ENCODE measurements at regions not wholly inside any gene's neighbourhood (a gene's known extent, or its start where the extent isn't known, plus 50 kb on each side); places are given as distances from the start of the nearest gene placed in this dataset.
"Not testable (repeated sequence)": the region's sequence is repeated elsewhere in the genome, so short reads cannot be mapped to it uniquely, and the experiment has no call there.

DNA sequence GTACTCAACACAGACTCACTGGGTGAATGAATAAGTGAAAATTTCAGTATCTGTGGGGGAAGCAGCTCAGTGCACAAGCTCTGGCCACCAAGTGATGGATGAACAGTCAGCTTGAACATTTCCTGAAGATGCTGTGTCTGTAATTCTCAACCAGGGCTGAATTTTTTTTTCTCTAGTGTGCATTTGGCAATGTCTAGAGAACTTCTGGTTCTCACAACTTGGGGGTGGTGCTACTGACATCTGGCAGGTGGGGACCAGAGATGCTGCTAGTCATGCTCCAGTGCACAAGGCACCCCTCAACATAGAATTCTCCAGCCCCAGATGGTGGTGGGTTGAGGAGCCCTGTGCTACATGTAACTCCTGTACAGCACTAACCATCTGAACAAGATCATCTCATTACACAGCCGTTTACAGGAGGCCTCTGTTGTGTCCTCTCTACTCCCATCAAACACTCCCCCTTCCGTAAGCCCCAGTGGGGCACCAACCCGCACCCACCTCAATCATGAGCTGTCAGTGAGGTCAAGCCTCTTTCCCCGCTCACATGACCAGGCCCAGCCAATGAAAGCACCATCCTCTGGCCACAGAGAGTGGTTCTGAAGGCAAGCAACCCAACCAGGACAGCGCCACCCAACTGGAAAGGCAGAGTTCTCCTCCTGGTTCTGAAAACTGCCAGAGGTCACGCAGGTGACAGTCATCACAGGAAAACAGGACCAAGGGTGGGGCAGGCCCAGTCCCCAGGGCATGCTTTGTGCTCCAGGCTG, 103.9 kb upstream of the PMEPA1 start:
- H3K9me3 ChIP-seq (ENCODE audit: severe bottlenecking) = no peaks in the 10 kb centered on the region
- TF ChIP-seq, protein P1, sequence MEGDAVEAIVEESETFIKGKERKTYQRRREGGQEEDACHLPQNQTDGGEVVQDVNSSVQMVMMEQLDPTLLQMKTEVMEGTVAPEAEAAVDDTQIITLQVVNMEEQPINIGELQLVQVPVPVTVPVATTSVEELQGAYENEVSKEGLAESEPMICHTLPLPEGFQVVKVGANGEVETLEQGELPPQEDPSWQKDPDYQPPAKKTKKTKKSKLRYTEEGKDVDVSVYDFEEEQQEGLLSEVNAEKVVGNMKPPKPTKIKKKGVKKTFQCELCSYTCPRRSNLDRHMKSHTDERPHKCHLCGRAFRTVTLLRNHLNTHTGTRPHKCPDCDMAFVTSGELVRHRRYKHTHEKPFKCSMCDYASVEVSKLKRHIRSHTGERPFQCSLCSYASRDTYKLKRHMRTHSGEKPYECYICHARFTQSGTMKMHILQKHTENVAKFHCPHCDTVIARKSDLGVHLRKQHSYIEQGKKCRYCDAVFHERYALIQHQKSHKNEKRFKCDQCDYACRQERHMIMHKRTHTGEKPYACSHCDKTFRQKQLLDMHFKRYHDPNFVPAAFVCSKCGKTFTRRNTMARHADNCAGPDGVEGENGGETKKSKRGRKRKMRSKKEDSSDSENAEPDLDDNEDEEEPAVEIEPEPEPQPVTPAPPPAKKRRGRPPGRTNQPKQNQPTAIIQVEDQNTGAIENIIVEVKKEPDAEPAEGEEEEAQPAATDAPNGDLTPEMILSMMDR (IDR thresholded peaks at IDR 0.05; ENCODE audit: low read depth, low read length) = no peak
- no peak for DNase-seq

DNA sequence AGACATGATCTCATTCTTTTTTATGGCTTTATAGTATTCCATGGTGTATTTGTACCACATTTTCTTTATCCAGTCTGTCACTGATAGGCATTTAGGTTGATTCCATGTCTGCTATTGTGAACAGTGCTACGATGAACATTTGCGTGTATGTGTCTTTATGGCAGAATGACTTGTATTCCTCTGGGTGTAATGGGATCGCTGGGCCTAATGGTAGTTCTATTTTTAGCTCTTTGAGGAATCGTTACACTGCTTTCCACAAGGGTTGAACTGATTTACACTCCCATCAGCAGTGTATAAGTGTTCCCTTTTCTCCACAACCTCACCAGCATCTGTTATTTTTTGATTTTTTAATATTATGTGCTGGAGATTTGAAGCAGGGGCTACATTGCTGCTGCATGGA, 102.8 kb upstream of the PMEPA1 start:
- not testable (repeated sequence) for H3K27me3 ChIP-seq (ENCODE audit: insufficient read depth, low read depth, severe bottlenecking); H3K4me3 ChIP-seq (ENCODE audit: low read depth, low read length); H3K36me3 ChIP-seq; H3K27ac ChIP-seq; DNase-seq; H3K9me3 ChIP-seq (ENCODE audit: severe bottlenecking)

More for the DNA sequence above, 103.9 kb upstream of the PMEPA1 start:
- no peaks in the 10 kb centered on the region for H3K27me3 ChIP-seq (ENCODE audit: insufficient read depth, low read depth, severe bottlenecking)
- H3K27ac ChIP-seq = no peak overlapping the region
- no peak overlapping the region for H3K4me3 ChIP-seq (ENCODE audit: low read depth, low read length)
- H3K36me3 ChIP-seq = no peaks in the 10 kb centered on the region

DNA sequence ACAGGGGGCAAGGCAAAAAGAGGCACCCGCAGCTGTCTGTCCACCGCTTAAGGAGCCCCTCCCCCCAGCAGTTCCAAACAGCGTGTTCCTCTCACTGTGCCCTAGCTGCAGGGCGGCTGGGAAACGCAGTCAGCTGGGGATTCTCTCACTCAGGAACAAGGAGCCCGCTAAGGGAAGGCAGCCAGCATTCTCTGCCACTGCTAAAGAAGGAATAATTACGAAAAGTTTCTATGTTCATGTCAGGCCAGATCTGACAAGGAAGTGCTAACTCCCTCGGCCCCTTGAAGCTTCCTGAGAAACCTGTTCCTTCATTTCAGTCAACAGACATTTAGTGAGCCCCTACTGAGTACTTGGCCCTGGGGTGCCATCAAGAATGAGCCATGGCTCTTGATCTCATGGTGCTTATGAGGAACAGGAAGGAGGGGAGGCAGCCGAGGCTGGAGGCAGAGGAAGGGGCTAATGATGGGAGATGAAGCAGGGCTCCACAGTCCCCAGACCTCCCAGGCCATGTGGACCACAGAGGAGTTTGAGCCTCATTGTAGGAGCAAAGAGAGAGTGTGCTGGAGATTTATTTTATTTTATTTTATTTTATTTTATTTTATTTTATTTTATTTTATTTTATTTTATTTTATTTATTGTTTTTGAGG, 101.7 kb upstream of the PMEPA1 start:
- no peak overlapping the region for H3K4me3 ChIP-seq (ENCODE audit: low read depth, low read length)
- H3K27me3 ChIP-seq (ENCODE audit: insufficient read depth, low read depth, severe bottlenecking) = no peaks in the 10 kb centered on the region
- no peaks in the 10 kb centered on the region for H3K36me3 ChIP-seq
- TF ChIP-seq, protein P1 (IDR thresholded peaks at IDR 0.05; ENCODE audit: low read depth, low read length) = no peak
- DNase-seq = no peak
- H3K27ac ChIP-seq = no peak overlapping the region
- H3K9me3 ChIP-seq (ENCODE audit: severe bottlenecking) = no peaks in the 10 kb centered on the region

DNA sequence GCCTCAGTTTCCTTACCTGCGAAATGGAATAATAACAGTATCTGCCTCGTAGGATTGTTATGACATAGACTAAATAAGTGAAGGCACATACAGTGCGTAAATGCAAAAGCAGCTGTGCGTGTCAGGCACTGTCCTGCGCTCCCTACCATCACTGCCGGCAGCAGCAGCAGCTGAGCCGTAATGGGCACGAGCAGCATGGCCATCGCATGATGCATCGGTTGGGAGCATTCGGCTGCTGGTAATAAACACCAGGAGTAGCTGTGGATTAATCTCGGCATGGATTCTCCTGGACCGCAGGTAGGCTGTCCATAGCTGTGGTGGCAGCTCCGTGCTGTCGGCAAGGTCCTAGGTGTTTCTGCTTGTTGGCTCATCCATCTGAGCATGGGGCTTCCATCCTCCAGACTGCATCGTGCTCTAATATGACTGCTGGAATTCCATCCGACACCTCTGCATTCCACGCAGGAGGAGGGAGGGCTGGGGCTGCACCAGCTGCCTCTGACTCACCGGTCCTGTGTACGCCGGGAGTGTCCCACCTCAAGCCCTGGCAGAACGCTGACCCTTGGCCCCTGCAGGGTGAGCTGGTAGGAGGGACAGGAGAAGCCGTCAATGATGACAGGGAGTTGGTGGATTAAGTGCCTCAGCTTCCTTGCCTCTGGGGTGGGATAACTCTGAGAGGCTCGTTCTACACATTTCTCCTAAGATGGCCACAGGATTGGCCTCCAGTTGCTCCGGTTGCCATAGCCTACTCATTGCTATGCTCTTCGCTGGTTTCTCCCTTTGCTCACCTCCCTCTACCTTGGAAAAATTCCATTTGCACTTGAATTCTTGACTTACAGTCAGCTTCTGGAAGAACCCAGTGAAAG, 100.9 kb upstream of the PMEPA1 start:
- Histone ChIP-seq H3K27me3 (ENCODE audit: insufficient read depth, low read depth, severe bottlenecking) (no peaks in the 10 kb centered on the region), H3K4me3 (ENCODE audit: low read depth, low read length) (no peak overlapping the region), H3K9me3 (ENCODE audit: severe bottlenecking) (no peaks in the 10 kb centered on the region), H3K36me3 (no peaks in the 10 kb centered on the region), H3K27ac (no peak overlapping the region)
- TF ChIP-seq, protein P1 (IDR thresholded peaks at IDR 0.05; ENCODE audit: low read depth, low read length) = no peak
- no peak for DNase-seq

DNA sequence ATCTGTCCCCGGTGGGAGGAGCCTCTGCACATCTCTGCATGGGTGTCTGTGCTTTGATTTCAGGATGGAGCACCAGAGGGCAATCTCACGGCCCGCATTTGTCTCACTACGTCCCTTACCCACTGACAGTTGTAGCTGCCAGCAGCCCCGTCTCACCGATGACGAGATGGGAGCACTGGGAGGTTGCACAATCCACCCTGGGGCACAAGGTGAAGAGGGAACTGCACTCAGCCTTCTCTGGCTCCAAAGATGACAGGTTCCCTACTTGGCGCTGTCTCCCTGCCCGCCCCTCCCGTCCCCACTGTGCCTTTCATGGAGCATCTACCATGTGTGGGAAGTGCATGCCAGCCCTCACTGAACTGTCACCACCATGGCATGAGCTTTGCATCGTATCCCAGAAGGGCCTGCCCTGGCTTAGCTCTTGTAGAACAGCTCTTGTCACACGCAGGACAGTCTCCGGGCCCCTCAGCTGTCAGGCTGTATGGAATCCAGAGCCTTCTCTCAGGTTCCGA, 99.9 kb upstream of the PMEPA1 start:
- no peaks in the 10 kb centered on the region for H3K9me3 ChIP-seq (ENCODE audit: severe bottlenecking)
- no peaks in the 10 kb centered on the region for H3K27me3 ChIP-seq (ENCODE audit: insufficient read depth, low read depth, severe bottlenecking)
- no peak for DNase-seq
- H3K36me3 ChIP-seq = no peaks in the 10 kb centered on the region
- no peak overlapping the region for H3K4me3 ChIP-seq (ENCODE audit: low read depth, low read length)
- no peak overlapping the region for H3K27ac ChIP-seq
- TF ChIP-seq, protein P1 (IDR thresholded peaks at IDR 0.05; ENCODE audit: low read depth, low read length) = no peak

DNA sequence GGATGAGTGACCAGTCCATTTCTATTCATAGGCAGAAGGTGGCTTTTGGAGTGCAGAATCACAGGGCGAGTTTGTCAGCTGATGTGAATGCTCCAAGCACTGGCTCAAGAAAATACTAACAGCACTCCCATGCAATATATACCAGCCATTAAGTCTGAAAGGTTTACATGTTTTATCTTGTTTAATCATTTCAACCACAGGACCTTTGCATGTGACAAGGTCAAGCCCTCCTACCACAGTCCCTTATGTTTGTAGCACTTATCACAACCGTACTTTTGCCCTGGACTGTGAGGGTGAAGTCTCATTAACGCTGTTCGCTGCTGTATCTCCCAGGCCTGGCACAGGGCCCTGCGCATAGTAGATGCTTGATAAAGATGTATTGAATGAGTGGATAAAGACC, 99.3 kb upstream of the PMEPA1 start:
- no peak for DNase-seq
- Histone ChIP-seq H3K4me3 (ENCODE audit: low read depth, low read length) (no peak overlapping the region), H3K36me3 (no peaks in the 10 kb centered on the region), H3K27me3 (ENCODE audit: insufficient read depth, low read depth, severe bottlenecking) (no peaks in the 10 kb centered on the region), H3K27ac (no peak overlapping the region), H3K9me3 (ENCODE audit: severe bottlenecking) (no peaks in the 10 kb centered on the region)
- TF ChIP-seq, protein P1 (IDR thresholded peaks at IDR 0.05; ENCODE audit: low read depth, low read length) = no peak

Measured in WERI-Rb-1 (cell line).